ENCODE measurements at regions not wholly inside any gene's neighbourhood (a gene's known extent, or its start where the extent isn't known, plus 50 kb on each side); places are given as distances from the start of the nearest gene placed in this dataset.

- no peak for DNase-seq
- Mint-ChIP-seq H3K4me1 (ENCODE audit: low read depth) (peaks cover 8% of the 10 kb centered on the region), H3K36me3 (ENCODE audit: insufficient read depth) (no peaks in the 10 kb centered on the region), H3K9me3 (no peaks in the 10 kb centered on the region), H3K27me3 (ENCODE audit: low read depth) (no peaks in the 10 kb centered on the region), H3K4me3 (no peak overlapping the region)
- no peak for ATAC-seq
These were observed 106.7 kb upstream of the NRIP1 start for GRCh38 chr21:15171546-15171945.

GRCh38 chr21:15172963-15173362, 108.2 kb upstream of the NRIP1 start:
- no peaks in the 10 kb centered on the region for H3K27me3 Mint-ChIP-seq (ENCODE audit: low read depth)
- H3K36me3 Mint-ChIP-seq (ENCODE audit: insufficient read depth), result no peaks in the 10 kb centered on the region
- H3K4me1 Mint-ChIP-seq (ENCODE audit: low read depth), result peaks cover 8% of the 10 kb centered on the region

GRCh38 chr21:15174923-15175322, 110.1 kb upstream of the NRIP1 start:
- H3K4me3 Mint-ChIP-seq, result no peak overlapping the region
- H3K27me3 Mint-ChIP-seq (ENCODE audit: low read depth), result peaks cover 3% of the 10 kb centered on the region
- no peaks in the 10 kb centered on the region for H3K36me3 Mint-ChIP-seq (ENCODE audit: insufficient read depth)
- DNase-seq, result no peak
- peaks cover 8% of the 10 kb centered on the region for H3K4me1 Mint-ChIP-seq (ENCODE audit: low read depth)
- ATAC-seq, result no peak
- H3K9me3 Mint-ChIP-seq, result no peaks in the 10 kb centered on the region

More at GRCh38 chr21:15172963-15173362, 108.2 kb upstream of the NRIP1 start:
- Mint-ChIP-seq H3K4me3 (no peak overlapping the region), H3K9me3 (no peaks in the 10 kb centered on the region)
- no peak for DNase-seq
- no peak for ATAC-seq

GRCh38 chr21:15182731-15183130, 117.9 kb upstream of the NRIP1 start:
- ATAC-seq (no peak), DNase-seq (no peak)
- Mint-ChIP-seq H3K9me3 (no peaks in the 10 kb centered on the region), H3K27me3 (ENCODE audit: low read depth) (peaks cover 3% of the 10 kb centered on the region), H3K4me3 (no peak overlapping the region), H3K36me3 (ENCODE audit: insufficient read depth) (no peaks in the 10 kb centered on the region), H3K4me1 (ENCODE audit: low read depth) (no peaks in the 10 kb centered on the region)

GRCh38 chr21:15183813-15184257, 119.0 kb upstream of the NRIP1 start:
- Mint-ChIP-seq H3K27me3 (ENCODE audit: low read depth) (no peaks in the 10 kb centered on the region), H3K36me3 (ENCODE audit: insufficient read depth) (no peaks in the 10 kb centered on the region), H3K9me3 (no peaks in the 10 kb centered on the region), H3K4me3 (no peak overlapping the region), H3K4me1 (ENCODE audit: low read depth) (no peaks in the 10 kb centered on the region)
- no peak for DNase-seq
- no peak for ATAC-seq

GRCh38 chr21:15190412-15190811, 125.6 kb upstream of the NRIP1 start:
- no peak overlapping the region for H3K4me3 Mint-ChIP-seq
- no peaks in the 10 kb centered on the region for H3K4me1 Mint-ChIP-seq (ENCODE audit: low read depth)
- no peak for DNase-seq
- no peaks in the 10 kb centered on the region for H3K9me3 Mint-ChIP-seq
- no peaks in the 10 kb centered on the region for H3K36me3 Mint-ChIP-seq (ENCODE audit: insufficient read depth)
- H3K27me3 Mint-ChIP-seq (ENCODE audit: low read depth), result peaks cover 3% of the 10 kb centered on the region
- ATAC-seq, result no peak

GRCh38 chr21:15190837-15191236, 126.0 kb upstream of the NRIP1 start:
- ATAC-seq, result no peak
- H3K9me3 Mint-ChIP-seq, result no peaks in the 10 kb centered on the region

GRCh38 chr21:15191342-15191741, 126.5 kb upstream of the NRIP1 start:
- no peak for DNase-seq
- peaks cover 3% of the 10 kb centered on the region for H3K27me3 Mint-ChIP-seq (ENCODE audit: low read depth)
- ATAC-seq, result no peak
- H3K4me3 Mint-ChIP-seq, result no peak overlapping the region
- H3K9me3 Mint-ChIP-seq, result no peaks in the 10 kb centered on the region
- H3K36me3 Mint-ChIP-seq (ENCODE audit: insufficient read depth), result no peaks in the 10 kb centered on the region
- H3K4me1 Mint-ChIP-seq (ENCODE audit: low read depth), result no peaks in the 10 kb centered on the region

More at GRCh38 chr21:15190837-15191236, 126.0 kb upstream of the NRIP1 start:
- no peaks in the 10 kb centered on the region for H3K36me3 Mint-ChIP-seq (ENCODE audit: insufficient read depth)
- peaks cover 3% of the 10 kb centered on the region for H3K27me3 Mint-ChIP-seq (ENCODE audit: low read depth)
- DNase-seq, result no peak
- no peak overlapping the region for H3K4me3 Mint-ChIP-seq
- no peaks in the 10 kb centered on the region for H3K4me1 Mint-ChIP-seq (ENCODE audit: low read depth)

GRCh38 chr21:15192243-15192642, 127.4 kb upstream of the NRIP1 start:
- DNase-seq (no peak), ATAC-seq (no peak)
- Mint-ChIP-seq H3K4me3 (no peak overlapping the region), H3K4me1 (ENCODE audit: low read depth) (no peaks in the 10 kb centered on the region), H3K27me3 (ENCODE audit: low read depth) (peaks cover 3% of the 10 kb centered on the region), H3K9me3 (no peaks in the 10 kb centered on the region), H3K36me3 (ENCODE audit: insufficient read depth) (no peaks in the 10 kb centered on the region)

GRCh38 chr21:15193937-15194336, 129.1 kb upstream of the NRIP1 start:
- no peak overlapping the region for H3K4me3 Mint-ChIP-seq
- no peaks in the 10 kb centered on the region for H3K4me1 Mint-ChIP-seq (ENCODE audit: low read depth)
- H3K36me3 Mint-ChIP-seq (ENCODE audit: insufficient read depth), result no peaks in the 10 kb centered on the region
- no peak for ATAC-seq
- H3K9me3 Mint-ChIP-seq, result no peaks in the 10 kb centered on the region
- H3K27me3 Mint-ChIP-seq (ENCODE audit: low read depth), result peaks cover 3% of the 10 kb centered on the region
- DNase-seq, result no peak

- no peak for ATAC-seq
- no peaks in the 10 kb centered on the region for H3K4me1 Mint-ChIP-seq (ENCODE audit: low read depth)
These were observed 130.3 kb upstream of the NRIP1 start for GRCh38 chr21:15195104-15195503.

GRCh38 chr21:15195768-15196167, 131.0 kb upstream of the NRIP1 start:
- Mint-ChIP-seq H3K4me1 (ENCODE audit: low read depth) (no peaks in the 10 kb centered on the region), H3K27me3 (ENCODE audit: low read depth) (peaks cover 3% of the 10 kb centered on the region), H3K36me3 (ENCODE audit: insufficient read depth) (no peaks in the 10 kb centered on the region), H3K4me3 (no peak overlapping the region), H3K9me3 (no peaks in the 10 kb centered on the region)
- ATAC-seq (no peak), DNase-seq (no peak)

More at GRCh38 chr21:15195104-15195503, 130.3 kb upstream of the NRIP1 start:
- Mint-ChIP-seq H3K27me3 (ENCODE audit: low read depth) (peaks cover 3% of the 10 kb centered on the region), H3K36me3 (ENCODE audit: insufficient read depth) (no peaks in the 10 kb centered on the region), H3K4me3 (no peak overlapping the region), H3K9me3 (no peaks in the 10 kb centered on the region)
- no peak for DNase-seq

- DNase-seq (no peak), ATAC-seq (no peak)
- Mint-ChIP-seq H3K4me1 (ENCODE audit: low read depth) (no peaks in the 10 kb centered on the region), H3K4me3 (no peak overlapping the region), H3K9me3 (no peaks in the 10 kb centered on the region), H3K27me3 (ENCODE audit: low read depth) (peaks cover 3% of the 10 kb centered on the region), H3K36me3 (ENCODE audit: insufficient read depth) (no peaks in the 10 kb centered on the region)
These were observed 132.9 kb upstream of the NRIP1 start for GRCh38 chr21:15197696-15198095.

- H3K4me3 Mint-ChIP-seq, result no peak overlapping the region
- DNase-seq (no peak), ATAC-seq (no peak)
- no peaks in the 10 kb centered on the region for H3K9me3 Mint-ChIP-seq
- H3K27me3 Mint-ChIP-seq (ENCODE audit: low read depth), result no peaks in the 10 kb centered on the region
- H3K36me3 Mint-ChIP-seq (ENCODE audit: insufficient read depth), result no peaks in the 10 kb centered on the region
- H3K4me1 Mint-ChIP-seq (ENCODE audit: low read depth), result no peaks in the 10 kb centered on the region
These were observed 134.9 kb upstream of the NRIP1 start for GRCh38 chr21:15199414-15200383.

GRCh38 chr21:15203740-15204139, 138.9 kb upstream of the NRIP1 start:
- Mint-ChIP-seq H3K4me3 (no peak overlapping the region), H3K4me1 (ENCODE audit: low read depth) (no peaks in the 10 kb centered on the region), H3K9me3 (no peaks in the 10 kb centered on the region), H3K36me3 (ENCODE audit: insufficient read depth) (no peaks in the 10 kb centered on the region), H3K27me3 (ENCODE audit: low read depth) (peaks cover 9% of the 10 kb centered on the region)
- DNase-seq (no peak), ATAC-seq (no peak)

All from activated T-cell treated with anti-CD3 and anti-CD28 coated beads, Interleukin-2, amount 50 U/mL, for 4 hours (primary cell).